ENCODE measurements at regions not wholly inside any gene's neighbourhood (a gene's known extent, or its start where the extent isn't known, plus 50 kb on each side); places are given as distances from the start of the nearest gene placed in this dataset.

GRCh38 chr2:237016121-237016915 lies 69.4 kb upstream of the COPS8 start:
- Histone ChIP-seq H3K9ac (ENCODE audit: insufficient read depth in 1 of 2, low read length in 2 of 2) (no peak overlapping the region), H3K27ac (ENCODE audit: low read depth in 1 of 2, low read length in 1 of 2) (no peak overlapping the region), H3K27me3 (ENCODE audit: control insufficient read depth in 3 of 3, insufficient read depth in 3 of 3, low read length in 2 of 3) (no peaks in the 10 kb centered on the region), H3K4me3 (no peak overlapping the region), H3K4me1 (ENCODE audit: control insufficient read depth in 5 of 5, insufficient read depth in 5 of 5, low read length in 5 of 5) (peaks cover 0 to 25% (median 2%) of the 10 kb centered on the region in 5 donors), H3K9me3 (ENCODE audit: control insufficient read depth in 4 of 4, insufficient read depth in 3 of 4, low read length in 3 of 4) (no peaks in the 10 kb centered on the region), H3K36me3 (ENCODE audit: control insufficient read depth in 4 of 4, insufficient read depth in 4 of 4, low read length in 4 of 4) (no peaks in the 10 kb centered on the region)
- ATAC-seq (ENCODE audit: insufficient read depth, low FRiP score) (no peak), DNase-seq (no peak)
- TF ChIP-seq CTCF (IDR thresholded peaks at IDR 0.05; ENCODE audit: control extremely low read depth, extremely low read depth) = no peak
- 93 to 96% methylated on average over 10 of the region's 10 CpGs for WGBS, 2 donors

GRCh38 chr2:237020090-237020489 lies 65.6 kb upstream of the COPS8 start:
- Histone ChIP-seq H3K9me3 (ENCODE audit: control insufficient read depth in 4 of 4, insufficient read depth in 3 of 4, low read length in 3 of 4) (peaks cover 0 to 3% (median under 1%) of the 10 kb centered on the region in 4 donors), H3K27me3 (ENCODE audit: control insufficient read depth in 3 of 3, insufficient read depth in 3 of 3, low read length in 2 of 3) (no peaks in the 10 kb centered on the region), H3K4me1 (ENCODE audit: control insufficient read depth in 5 of 5, insufficient read depth in 5 of 5, low read length in 5 of 5) (peaks cover 0 to 3% (median 0%) of the 10 kb centered on the region in 5 donors), H3K36me3 (ENCODE audit: control insufficient read depth in 4 of 4, insufficient read depth in 4 of 4, low read length in 4 of 4) (no peaks in the 10 kb centered on the region), H3K9ac (ENCODE audit: insufficient read depth in 1 of 2, low read length in 2 of 2) (no peak overlapping the region), H3K27ac (ENCODE audit: low read depth in 1 of 2, low read length in 1 of 2) (no peak overlapping the region), H3K4me3 (no peak overlapping the region)
- TF ChIP-seq CTCF (IDR thresholded peaks at IDR 0.05; ENCODE audit: control extremely low read depth, extremely low read depth) = no peak
- no peak for ATAC-seq (ENCODE audit: insufficient read depth, low FRiP score)
- DNase-seq = no peak
- 40 to 44% methylated on average over 2 of the region's 2 CpGs for WGBS, 2 donors

GRCh38 chr2:237022533-237022932 lies 63.2 kb upstream of the COPS8 start:
- DNase-seq = no peak
- peaks cover 0 to 3% (median 1%) of the 10 kb centered on the region in 4 donors for H3K9me3 ChIP-seq (ENCODE audit: control insufficient read depth in 4 of 4, insufficient read depth in 3 of 4, low read length in 3 of 4)
- H3K4me1 ChIP-seq (ENCODE audit: control insufficient read depth in 5 of 5, insufficient read depth in 5 of 5, low read length in 5 of 5) = peaks cover 0 to 14% (median 0%) of the 10 kb centered on the region in 5 donors
- no peak overlapping the region for H3K9ac ChIP-seq (ENCODE audit: insufficient read depth in 1 of 2, low read length in 2 of 2)
- no peak for ATAC-seq (ENCODE audit: insufficient read depth, low FRiP score)
- no peak overlapping the region for H3K27ac ChIP-seq (ENCODE audit: low read depth in 1 of 2, low read length in 1 of 2)
- no peak overlapping the region for H3K4me3 ChIP-seq
- no peaks in the 10 kb centered on the region for H3K36me3 ChIP-seq (ENCODE audit: control insufficient read depth in 4 of 4, insufficient read depth in 4 of 4, low read length in 4 of 4)
- no peaks in the 10 kb centered on the region for H3K27me3 ChIP-seq (ENCODE audit: control insufficient read depth in 3 of 3, insufficient read depth in 3 of 3, low read length in 2 of 3)
- TF ChIP-seq CTCF (IDR thresholded peaks at IDR 0.05; ENCODE audit: control extremely low read depth, extremely low read depth) = no peak
- 97% methylated on average over 8 of the region's 8 CpGs for WGBS, 2 donors
